SK-N-SH treated with all-trans-retinoic acid at 6 μM for 48 hours (cell line): ENCODE measurements at regions not wholly inside any gene's neighbourhood (a gene's known extent, or its start where the extent isn't known, plus 50 kb on each side); places are given as distances from the start of the nearest gene placed in this dataset.

ENCODE experiments used
- ATAC-seq: fragments of 200-7000 bp; cut with Tn5 transposase; 3 replicates; pipeline ENCODE4 v1.9.1; 2020; ENCODE audit warnings: mild to moderate bottlenecking, moderate library complexity
- ARNTL ChIP-seq: fragments of 450-650 bp; formaldehyde crosslinking; IDR thresholded peaks from 2 replicates; pipeline ENCODE4 v1.5.0; 2020; ENCODE audit warnings: low read depth, mild to moderate bottlenecking, moderate library complexity, borderline replicate concordance
- BACH2 ChIP-seq: fragments of 250-450 bp; sonication (Bioruptor Pico); IDR thresholded peaks from 2 replicates; pipeline ENCODE4 v1.9.0; 2021; ENCODE audit warnings: mild to moderate bottlenecking, borderline replicate concordance
- CREB5 ChIP-seq: fragments of 250-450 bp; sonication (Bioruptor Pico); IDR thresholded peaks from 2 replicates; pipeline ENCODE4 v1.5.1; 2020; ENCODE audit warnings: low read depth, mild to moderate bottlenecking, moderate library complexity
- CSDC2 ChIP-seq: fragments of 250-450 bp; sonication (Bioruptor Pico); IDR thresholded peaks from 2 replicates; pipeline ENCODE4 v1.5.0; 2020; ENCODE audit warnings: mild to moderate bottlenecking, moderate library complexity
- CSRNP3 ChIP-seq: fragments of 250-450 bp; sonication (Bioruptor Pico); IDR thresholded peaks from 2 replicates; pipeline ENCODE4 v1.5.1; 2021; ENCODE audit warnings: mild to moderate bottlenecking, moderate library complexity
- ESRRG ChIP-seq: fragments of 250-450 bp; sonication (Bioruptor Pico); IDR thresholded peaks from 2 replicates; pipeline ENCODE4 v1.6.1; 2021; ENCODE audit warnings: mild to moderate bottlenecking
- GLIS3 ChIP-seq: fragments of 250-450 bp; sonication (Bioruptor Pico); IDR thresholded peaks from 2 replicates; pipeline ENCODE4 v1.5.0; 2020; ENCODE audit warnings: mild to moderate bottlenecking, moderate library complexity
- ISL1 ChIP-seq: fragments of 250-450 bp; sonication (Bioruptor Pico); IDR thresholded peaks from 2 replicates; pipeline ENCODE4 v2.1.2; 2022; ENCODE audit warnings: mild to moderate bottlenecking, moderate library complexity
- PATZ1 ChIP-seq: fragments of 250-450 bp; sonication (Bioruptor Pico); IDR thresholded peaks from 2 replicates; pipeline ENCODE4 v1.8.0; 2020; ENCODE audit warnings: mild to moderate bottlenecking, moderate library complexity, borderline replicate concordance
- POU6F1 ChIP-seq: fragments of 250-450 bp; sonication (Bioruptor Pico); IDR thresholded peaks from 2 replicates; pipeline ENCODE4 v1.8.0; 2021; ENCODE audit warnings: low read depth, mild to moderate bottlenecking, moderate library complexity, borderline replicate concordance
- PPARA ChIP-seq: fragments of 250-450 bp; sonication (Bioruptor Pico); IDR thresholded peaks from 2 replicates; pipeline ENCODE4 v1.5.0; 2020; ENCODE audit warnings: mild to moderate bottlenecking, borderline replicate concordance
- RARB ChIP-seq: fragments of 250-450 bp; sonication (Bioruptor Pico); IDR thresholded peaks from 2 replicates; pipeline ENCODE4 v1.8.0; 2021; ENCODE audit warnings: mild to moderate bottlenecking, moderate library complexity
- SNAI2 ChIP-seq: fragments of 250-450 bp; sonication (Bioruptor Pico); IDR thresholded peaks from 2 replicates; pipeline ENCODE4 v1.5.0; 2020; ENCODE audit warnings: mild to moderate bottlenecking, moderate library complexity
- TCF4 ChIP-seq: fragments of 250-450 bp; sonication (Bioruptor Pico); IDR thresholded peaks from 2 replicates; pipeline ENCODE4 v1.8.0; 2021; ENCODE audit warnings: mild to moderate bottlenecking, moderate library complexity, borderline replicate concordance
- TOX ChIP-seq: fragments of 250-450 bp; sonication (Bioruptor Pico); IDR thresholded peaks from 2 replicates; pipeline ENCODE4 v1.8.0; 2021; ENCODE audit warnings: mild to moderate bottlenecking, moderate library complexity, borderline replicate concordance
- TSHZ2 ChIP-seq: fragments of 250-450 bp; sonication (Bioruptor Pico); IDR thresholded peaks from 2 replicates; pipeline ENCODE4 v1.5.0; 2020; ENCODE audit warnings: mild to moderate bottlenecking, moderate library complexity
- ZFP3 ChIP-seq: fragments of 250-450 bp; sonication (Bioruptor Pico); IDR thresholded peaks from 2 replicates; pipeline ENCODE4 v1.5.0; 2020; ENCODE audit warnings: mild to moderate bottlenecking, moderate library complexity
- ZFP30 ChIP-seq: fragments of 450-650 bp; formaldehyde crosslinking; IDR thresholded peaks from 2 replicates; pipeline ENCODE4 v1.5.0; 2022; ENCODE audit warnings: mild to moderate bottlenecking, moderate library complexity
- ZNF70 ChIP-seq: fragments of 450-650 bp; formaldehyde crosslinking; IDR thresholded peaks from 2 replicates; pipeline ENCODE4 v1.5.0; 2020; ENCODE audit warnings: mild to moderate bottlenecking, moderate library complexity
- ZNF8 ChIP-seq: fragments of 450-650 bp; formaldehyde crosslinking; IDR thresholded peaks from 2 replicates; pipeline ENCODE4 v1.5.0; 2020; ENCODE audit warnings: mild to moderate bottlenecking, moderate library complexity

GRCh38 chr15:70486451-70487386, 276.6 kb downstream of the UACA start:
- no peak for TF ChIP-seq ZNF70 (CRISPR knock-in tag)
- TF ChIP-seq ARNTL: no peak
- no peak for TF ChIP-seq RARB (CRISPR knock-in tag)
- no peak for TF ChIP-seq TSHZ2
- no peak for TF ChIP-seq SNAI2 (CRISPR knock-in tag)
- no peak for TF ChIP-seq ISL1 (CRISPR knock-in tag)
- no peak for TF ChIP-seq ZFP30
- TF ChIP-seq GLIS3 (CRISPR knock-in tag): no peak
- no peak for TF ChIP-seq TCF4
- TF ChIP-seq CREB5 (CRISPR knock-in tag): no peak
- no peak for TF ChIP-seq TOX (CRISPR knock-in tag)
- no peak for TF ChIP-seq BACH2
- no peak for TF ChIP-seq POU6F1
- no peak for TF ChIP-seq PPARA
- TF ChIP-seq ZNF8 (CRISPR knock-in tag): no peak
- no peak for ATAC-seq

- no peak for ATAC-seq
These were observed 277.3 kb downstream of the UACA start for GRCh38 chr15:70486012-70486411.

More at GRCh38 chr15:70486012-70486411, 277.3 kb downstream of the UACA start:
- TF ChIP-seq RARB (CRISPR knock-in tag) (no peak), CSRNP3 (CRISPR knock-in tag) (no peak), ZNF8 (CRISPR knock-in tag) (no peak), TSHZ2 (no peak), BACH2 (no peak), ESRRG (no peak), TCF4 (no peak), GLIS3 (CRISPR knock-in tag) (no peak), CSDC2 (CRISPR knock-in tag) (no peak), ZFP3 (CRISPR knock-in tag) (no peak), PATZ1 (CRISPR knock-in tag) (no peak)
